WERI-Rb-1 (cell line): ENCODE measurements at regions not wholly inside any gene's neighbourhood (a gene's known extent, or its start where the extent isn't known, plus 50 kb on each side); places are given as distances from the start of the nearest gene placed in this dataset.

Experiments used
- DNase-seq: peaks from one replicate; pipeline ENCODE4 v3.0.0-alpha.2; 2020
- H3K27ac ChIP-seq: fragments of 250-450 bp; sonication (Bioruptor Pico); 2 replicates; pipeline ENCODE4 v1.5.1; 2020; ENCODE audit warnings: mild to moderate bottlenecking, moderate library complexity
- H3K27me3 ChIP-seq: fragments of 250-450 bp; sonication (Bioruptor Pico); 2 replicates; pipeline ENCODE4 v1.5.1; 2021; ENCODE audit warnings: mild to moderate bottlenecking, low read depth, moderate library complexity; ENCODE audit not compliant: insufficient read depth, severe bottlenecking
- H3K36me3 ChIP-seq: fragments of 250-450 bp; sonication (Bioruptor Pico); 2 replicates; pipeline ENCODE4 v1.5.1; 2020; ENCODE audit warnings: mild to moderate bottlenecking, moderate library complexity
- H3K4me3 ChIP-seq: 2 replicates; pipeline ENCODE4 v1.5.1; 2011; ENCODE audit warnings: low read depth, mild to moderate bottlenecking, control low read depth, low read length
- H3K9me3 ChIP-seq: fragments of 250-450 bp; sonication (Bioruptor Pico); 2 replicates; pipeline ENCODE4 v1.5.1; 2021; ENCODE audit warnings: mild to moderate bottlenecking, moderate library complexity; ENCODE audit not compliant: severe bottlenecking
- TF ChIP-seq, protein P1 (sequence below): IDR thresholded peaks from 2 replicates; pipeline ENCODE4 v1.5.1; 2011; ENCODE audit warnings: low read depth, mild to moderate bottlenecking, control low read depth, inconsistent platforms, low read length

DNA sequence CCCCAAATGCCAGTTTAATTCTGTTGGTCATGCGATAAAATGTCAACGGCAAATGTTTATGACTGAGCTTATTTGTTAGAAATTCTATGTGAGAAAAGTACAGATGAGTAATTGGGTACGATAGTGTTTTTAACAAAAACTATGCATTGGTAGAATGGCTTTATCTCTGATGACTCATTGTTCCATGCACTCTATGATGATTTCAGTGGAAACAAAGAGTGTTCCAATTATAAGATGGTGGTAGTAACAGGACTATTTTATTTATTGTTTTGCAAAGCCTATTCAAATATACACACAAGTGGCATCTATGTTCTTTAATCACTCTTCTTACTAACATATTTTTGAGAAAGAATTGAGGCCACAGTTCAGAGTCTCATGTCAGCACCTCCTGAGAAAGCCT lies 353.7 kb upstream of the IRX2 start:
- H3K9me3 ChIP-seq = no peaks in the 10 kb centered on the region
- DNase-seq = no peak
- peaks cover 95% of the 10 kb centered on the region for H3K27me3 ChIP-seq
- no peak overlapping the region for H3K27ac ChIP-seq
- no peaks in the 10 kb centered on the region for H3K36me3 ChIP-seq
- no peak overlapping the region for H3K4me3 ChIP-seq
- TF ChIP-seq, protein P1, sequence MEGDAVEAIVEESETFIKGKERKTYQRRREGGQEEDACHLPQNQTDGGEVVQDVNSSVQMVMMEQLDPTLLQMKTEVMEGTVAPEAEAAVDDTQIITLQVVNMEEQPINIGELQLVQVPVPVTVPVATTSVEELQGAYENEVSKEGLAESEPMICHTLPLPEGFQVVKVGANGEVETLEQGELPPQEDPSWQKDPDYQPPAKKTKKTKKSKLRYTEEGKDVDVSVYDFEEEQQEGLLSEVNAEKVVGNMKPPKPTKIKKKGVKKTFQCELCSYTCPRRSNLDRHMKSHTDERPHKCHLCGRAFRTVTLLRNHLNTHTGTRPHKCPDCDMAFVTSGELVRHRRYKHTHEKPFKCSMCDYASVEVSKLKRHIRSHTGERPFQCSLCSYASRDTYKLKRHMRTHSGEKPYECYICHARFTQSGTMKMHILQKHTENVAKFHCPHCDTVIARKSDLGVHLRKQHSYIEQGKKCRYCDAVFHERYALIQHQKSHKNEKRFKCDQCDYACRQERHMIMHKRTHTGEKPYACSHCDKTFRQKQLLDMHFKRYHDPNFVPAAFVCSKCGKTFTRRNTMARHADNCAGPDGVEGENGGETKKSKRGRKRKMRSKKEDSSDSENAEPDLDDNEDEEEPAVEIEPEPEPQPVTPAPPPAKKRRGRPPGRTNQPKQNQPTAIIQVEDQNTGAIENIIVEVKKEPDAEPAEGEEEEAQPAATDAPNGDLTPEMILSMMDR = no peak

DNA sequence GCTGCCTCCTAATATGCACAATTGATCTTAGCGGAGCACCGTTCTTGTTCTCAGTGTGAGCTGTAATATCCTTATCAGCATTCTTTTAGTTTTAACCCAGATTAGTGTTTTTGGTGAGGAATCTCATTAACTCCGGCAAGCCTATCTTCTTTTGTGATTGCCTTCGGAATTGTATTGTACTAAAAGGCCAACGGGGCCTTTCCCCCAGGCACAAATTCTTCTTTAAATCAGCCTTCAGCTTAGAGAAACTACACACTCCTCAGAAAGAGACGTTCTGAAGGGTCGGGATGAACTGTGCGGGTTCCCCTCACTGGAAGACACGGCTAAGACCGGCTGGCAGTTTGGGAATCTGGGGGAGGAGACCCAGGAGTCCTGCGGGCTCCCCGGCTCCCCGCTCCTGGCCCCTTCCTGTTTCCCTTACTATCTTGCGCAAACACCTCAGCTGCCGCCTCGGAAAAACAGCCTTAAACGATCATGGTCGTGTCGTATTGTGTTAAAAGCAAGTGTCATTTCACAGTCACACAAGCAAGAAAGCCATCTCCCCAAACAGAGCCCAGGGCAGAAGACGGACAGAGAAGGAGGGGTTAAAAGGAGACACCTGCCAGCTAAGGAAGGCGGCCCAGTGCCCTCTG lies 353.1 kb upstream of the IRX2 start:
- Histone ChIP-seq H3K9me3 (no peaks in the 10 kb centered on the region), H3K4me3 (no peak overlapping the region), H3K27ac (no peak overlapping the region), H3K27me3 (peaks cover 95% of the 10 kb centered on the region), H3K36me3 (no peaks in the 10 kb centered on the region)
- TF ChIP-seq, protein P1 = no peak
- DNase-seq = no peak

DNA sequence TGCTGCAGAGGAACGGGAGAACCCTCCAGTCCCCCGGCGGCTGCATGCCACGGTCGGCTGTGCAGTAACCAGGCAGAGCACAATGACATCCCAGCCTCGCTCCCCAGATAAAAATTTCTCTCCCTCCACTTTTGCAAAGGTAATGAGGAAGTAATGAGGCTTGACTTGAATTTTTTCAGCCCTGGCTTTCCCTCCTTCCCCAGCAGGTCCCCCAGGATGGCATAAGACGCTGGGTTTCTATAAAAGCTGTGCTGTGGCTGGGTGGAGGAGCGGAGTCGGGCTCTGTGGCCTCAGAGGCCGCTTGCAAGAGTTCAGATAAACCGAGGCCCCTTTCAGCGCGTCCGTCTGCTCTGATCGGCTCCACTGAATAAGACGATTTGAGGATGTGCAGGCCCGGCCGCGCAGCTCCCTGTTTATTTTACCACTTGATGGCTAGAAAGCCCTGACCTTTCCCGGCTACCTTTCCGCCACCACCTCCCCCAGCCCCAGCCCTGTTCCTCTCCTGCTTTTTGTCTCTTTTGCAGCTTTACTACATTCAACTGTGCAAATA lies 351.9 kb upstream of the IRX2 start:
- DNase-seq = no peak

DNA sequence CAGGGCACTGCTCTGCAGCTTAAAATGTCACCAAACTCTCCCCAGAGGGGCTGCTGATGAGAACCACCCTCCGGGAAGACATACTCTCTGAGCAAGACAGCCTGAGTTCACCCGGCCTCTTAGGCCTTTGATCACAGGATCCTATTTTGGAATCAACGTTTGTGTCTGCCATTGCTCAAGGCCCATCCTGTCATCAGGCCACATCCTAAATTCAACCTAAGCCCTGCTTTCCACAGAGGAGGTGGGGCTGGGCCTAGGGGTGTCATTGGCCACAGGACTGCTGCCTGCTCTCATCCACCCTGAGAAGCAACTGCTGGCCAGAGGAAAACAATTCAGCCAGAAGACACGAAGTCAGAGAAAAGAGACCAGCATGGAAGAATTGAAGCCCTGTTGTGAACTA lies 351.1 kb upstream of the IRX2 start:
- H3K9me3 ChIP-seq = peaks cover 2% of the 10 kb centered on the region
- H3K27ac ChIP-seq = no peak overlapping the region
- no peaks in the 10 kb centered on the region for H3K36me3 ChIP-seq
- TF ChIP-seq, protein P1 = no peak
- no peak overlapping the region for H3K4me3 ChIP-seq
- H3K27me3 ChIP-seq = peaks cover 95% of the 10 kb centered on the region
- no peak for DNase-seq

More for the DNA sequence above, 351.9 kb upstream of the IRX2 start:
- no peak overlapping the region for H3K27ac ChIP-seq
- H3K27me3 ChIP-seq = peaks cover 95% of the 10 kb centered on the region
- no peaks in the 10 kb centered on the region for H3K36me3 ChIP-seq
- H3K9me3 ChIP-seq = peaks cover 2% of the 10 kb centered on the region
- TF ChIP-seq, protein P1 = no peak
- H3K4me3 ChIP-seq = no peak overlapping the region

DNA sequence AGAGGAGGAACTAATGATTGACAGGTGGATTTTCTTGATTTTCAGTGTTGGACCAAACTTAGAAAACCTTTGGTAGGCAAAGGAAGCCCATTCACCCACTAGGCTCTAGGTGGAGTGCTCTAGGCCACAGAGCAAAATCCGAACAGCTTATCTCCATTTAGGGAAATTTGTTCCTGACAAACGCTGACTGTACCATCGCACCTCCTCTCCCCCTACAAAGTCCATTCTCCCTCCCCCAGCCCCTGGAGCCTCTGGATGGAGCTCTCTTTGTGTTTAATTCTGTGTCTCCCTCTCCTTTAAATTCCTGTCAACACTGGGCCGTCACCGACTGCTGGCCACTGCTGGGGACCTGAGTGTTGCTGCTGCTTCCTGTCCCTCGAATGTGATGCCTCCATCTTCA lies 350.1 kb upstream of the IRX2 start:
- no peak for DNase-seq
- Histone ChIP-seq H3K27ac (no peak overlapping the region), H3K4me3 (no peak overlapping the region), H3K9me3 (peaks cover 2% of the 10 kb centered on the region), H3K36me3 (no peaks in the 10 kb centered on the region), H3K27me3 (peaks cover 95% of the 10 kb centered on the region)
- TF ChIP-seq, protein P1 = no peak
